ENCODE measurements at regions not wholly inside any gene's neighbourhood (a gene's known extent, or its start where the extent isn't known, plus 50 kb on each side); places are given as distances from the start of the nearest gene placed in this dataset.

DNA sequence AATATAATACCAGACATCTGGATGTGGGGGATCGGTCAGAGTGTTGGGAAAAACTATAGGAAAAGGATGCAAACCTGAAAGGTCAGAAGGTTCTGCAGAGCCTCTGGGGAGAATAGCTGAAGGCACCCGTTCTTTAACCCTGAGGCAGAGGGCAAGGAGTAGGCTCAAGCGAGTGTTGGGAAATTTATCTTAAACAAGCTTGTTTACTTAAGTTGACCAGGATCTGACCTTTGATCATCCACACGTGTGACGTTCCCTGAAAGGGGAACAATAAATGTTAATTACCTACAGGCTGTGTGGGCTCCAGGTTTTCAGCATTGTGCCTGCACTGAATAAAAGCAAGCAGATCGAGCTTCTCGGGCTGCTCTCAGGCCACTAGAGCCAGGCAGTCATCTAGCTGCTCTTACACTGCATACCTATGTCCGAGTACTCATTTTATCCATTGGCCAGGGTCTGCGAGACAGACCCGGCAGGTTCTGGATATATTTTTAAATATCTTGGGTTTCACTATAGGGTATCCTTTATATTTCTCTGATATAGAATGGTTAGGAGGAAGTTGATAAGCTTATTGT lies 400.6 kb upstream of the CHST9 start:
- no peaks in the 10 kb centered on the region for H3K4me1 Mint-ChIP-seq
- H3K36me3 Mint-ChIP-seq: no peaks in the 10 kb centered on the region
- no peak overlapping the region for H3K27ac Mint-ChIP-seq
- no peak for DNase-seq
- no peaks in the 10 kb centered on the region for H3K27me3 Mint-ChIP-seq
- H3K9me3 Mint-ChIP-seq: peaks cover 6% of the 10 kb centered on the region
- H3K4me3 Mint-ChIP-seq: no peak overlapping the region

DNA sequence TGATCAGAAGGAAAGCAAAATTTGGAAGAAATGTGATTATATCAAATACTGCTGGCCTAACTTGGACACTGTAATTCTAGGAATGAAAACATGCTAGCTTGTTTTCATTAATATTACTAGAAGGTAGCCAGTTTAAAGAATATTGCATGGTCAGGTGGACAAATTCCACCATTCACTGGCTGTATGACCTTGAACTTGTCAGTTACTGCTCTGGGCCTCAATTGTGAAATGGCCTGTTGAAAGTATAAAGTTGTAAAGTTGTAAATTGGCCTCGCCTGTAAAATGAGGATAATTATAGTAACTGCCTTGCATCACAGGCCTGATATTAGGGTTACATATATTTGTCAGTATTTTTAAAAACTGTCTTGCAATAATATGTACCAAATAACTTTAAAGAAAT lies 398.4 kb upstream of the CHST9 start:
- Mint-ChIP-seq H3K27me3 (no peaks in the 10 kb centered on the region), H3K36me3 (no peaks in the 10 kb centered on the region), H3K4me3 (no peak overlapping the region), H3K4me1 (no peaks in the 10 kb centered on the region), H3K9me3 (peaks cover 6% of the 10 kb centered on the region), H3K27ac (no peak overlapping the region)
- DNase-seq: no peak

DNA sequence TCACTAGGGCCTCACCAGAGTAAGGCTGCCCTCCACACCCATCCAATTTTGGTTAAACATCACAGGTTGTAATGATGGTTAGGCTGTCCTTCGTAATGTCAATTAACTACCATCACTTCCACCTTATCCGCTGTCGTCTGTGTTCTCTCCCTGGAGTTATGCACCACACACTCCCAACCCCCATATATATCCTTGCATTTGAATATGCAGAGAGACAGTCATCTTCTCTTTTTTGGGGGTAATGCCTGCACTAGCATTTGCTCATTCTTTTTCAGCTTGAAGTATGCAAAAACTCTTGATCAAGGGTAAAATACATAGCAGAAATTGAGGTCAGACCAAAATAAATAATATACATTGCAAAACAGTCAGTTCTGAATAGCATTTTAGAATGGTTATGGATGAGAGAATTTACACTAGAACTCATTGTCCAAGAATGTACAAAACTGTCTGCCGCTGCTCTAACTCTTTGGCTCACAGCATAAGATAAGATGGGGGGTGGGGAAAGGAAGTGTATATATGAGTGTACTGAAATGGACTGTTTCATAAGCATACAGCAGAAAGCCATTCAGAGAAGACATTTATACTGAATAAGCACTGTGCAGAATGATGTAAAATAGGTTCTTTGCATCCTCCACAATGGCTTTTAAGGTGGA lies 397.8 kb upstream of the CHST9 start:
- no peak overlapping the region for H3K27ac Mint-ChIP-seq
- peaks cover 6% of the 10 kb centered on the region for H3K9me3 Mint-ChIP-seq
- no peak for DNase-seq
- H3K4me1 Mint-ChIP-seq: no peaks in the 10 kb centered on the region
- H3K4me3 Mint-ChIP-seq: no peak overlapping the region
- H3K27me3 Mint-ChIP-seq: no peaks in the 10 kb centered on the region
- no peaks in the 10 kb centered on the region for H3K36me3 Mint-ChIP-seq

DNA sequence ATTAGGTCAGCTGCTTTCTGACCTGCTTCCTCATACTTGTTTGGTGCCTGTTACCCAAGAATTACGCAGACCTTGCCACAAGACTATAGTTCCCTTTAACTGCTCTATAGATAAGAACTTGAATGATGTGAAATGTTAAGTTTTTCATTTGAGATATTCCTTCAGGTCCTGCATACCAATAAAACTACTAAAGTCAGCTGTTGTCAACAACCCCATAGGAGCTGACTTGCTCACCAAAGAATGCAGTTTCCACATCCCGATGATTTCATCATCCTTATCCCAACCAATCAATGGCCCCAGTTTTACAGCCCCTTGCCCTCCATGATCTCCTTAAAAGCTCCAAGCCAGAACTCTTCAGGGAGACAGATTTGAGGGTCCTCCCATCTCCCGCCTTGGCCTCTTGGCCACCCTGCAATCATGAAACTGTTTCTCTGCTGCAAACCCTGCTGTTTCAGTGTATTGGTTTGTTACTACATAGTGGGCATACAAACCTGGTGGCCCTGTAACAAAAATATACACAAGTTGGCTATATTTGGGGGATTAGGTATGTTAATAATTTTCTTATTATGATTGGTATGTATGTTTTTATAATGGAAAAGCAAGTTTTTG lies 396.3 kb upstream of the CHST9 start:
- H3K27me3 Mint-ChIP-seq: no peaks in the 10 kb centered on the region
- H3K9me3 Mint-ChIP-seq: peaks cover 6% of the 10 kb centered on the region
- no peak overlapping the region for H3K4me3 Mint-ChIP-seq
- H3K27ac Mint-ChIP-seq: no peak overlapping the region
- DNase-seq: no peak
- H3K4me1 Mint-ChIP-seq: no peaks in the 10 kb centered on the region
- no peaks in the 10 kb centered on the region for H3K36me3 Mint-ChIP-seq

DNA sequence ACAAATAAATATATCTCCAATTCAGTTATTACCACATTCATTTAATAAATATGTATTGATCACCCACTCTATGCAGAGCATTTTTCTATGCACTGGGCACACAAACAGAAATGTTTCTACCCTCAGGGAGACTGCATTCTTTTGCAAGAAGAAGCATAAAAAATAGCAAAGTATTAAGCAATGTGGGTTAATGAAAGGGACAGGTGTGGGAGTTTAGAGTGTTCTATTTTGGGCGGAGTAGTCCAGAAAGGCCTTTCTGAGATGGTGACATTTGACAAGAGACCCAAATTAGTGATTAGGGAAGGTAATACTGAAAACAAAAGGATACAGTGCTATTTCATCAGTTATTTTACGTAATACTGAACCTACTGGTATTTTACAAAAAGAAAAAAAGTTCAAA lies 394.3 kb upstream of the CHST9 start:
- Mint-ChIP-seq H3K36me3 (no peaks in the 10 kb centered on the region), H3K27ac (no peak overlapping the region), H3K4me3 (no peak overlapping the region), H3K4me1 (no peaks in the 10 kb centered on the region), H3K27me3 (no peaks in the 10 kb centered on the region), H3K9me3 (peaks cover 6% of the 10 kb centered on the region)
- no peak for DNase-seq

DNA sequence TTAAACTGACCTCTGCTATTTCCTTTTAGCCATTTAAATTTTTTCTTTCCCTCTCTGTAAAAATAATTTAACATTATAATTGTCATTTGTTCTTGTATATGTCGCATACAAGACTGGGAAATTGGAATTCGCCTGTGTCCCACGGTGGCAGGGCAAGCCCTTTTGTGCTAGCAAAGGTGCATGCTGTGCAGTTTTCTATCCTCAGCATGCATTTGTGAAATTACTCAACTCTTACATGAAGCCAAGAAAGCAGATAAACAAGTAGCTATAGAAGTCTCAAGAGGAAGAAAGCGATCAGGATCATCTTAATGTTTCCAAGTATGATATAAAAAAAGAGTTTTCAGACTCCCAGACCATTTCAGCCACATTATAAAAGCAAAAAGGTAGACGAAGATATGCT lies 392.6 kb upstream of the CHST9 start:
- Mint-ChIP-seq H3K27ac (no peak overlapping the region), H3K4me3 (no peak overlapping the region), H3K27me3 (no peaks in the 10 kb centered on the region), H3K9me3 (peaks cover 8% of the 10 kb centered on the region), H3K4me1 (no peaks in the 10 kb centered on the region), H3K36me3 (no peaks in the 10 kb centered on the region)
- no peak for DNase-seq

DNA sequence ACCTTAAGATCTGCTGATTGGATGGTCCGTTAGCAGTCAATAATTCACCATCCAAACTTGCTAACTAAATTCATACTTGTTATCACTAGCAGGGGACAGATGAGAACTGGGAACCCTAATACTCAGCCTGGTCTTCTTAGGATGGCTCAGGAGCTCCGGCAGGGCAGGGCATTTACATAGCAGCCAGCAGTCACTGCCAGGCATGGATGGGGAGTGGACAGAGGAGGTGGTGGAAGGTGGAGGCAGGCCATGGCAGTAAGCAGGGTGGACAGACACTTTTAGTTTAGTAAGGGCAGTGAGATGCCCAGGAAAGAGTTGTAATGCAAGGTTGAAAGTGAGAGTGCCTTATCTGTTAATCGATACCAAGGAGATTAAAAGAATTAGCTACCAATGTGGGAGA lies 392.2 kb upstream of the CHST9 start:
- H3K4me3 Mint-ChIP-seq: no peak overlapping the region
- no peaks in the 10 kb centered on the region for H3K27me3 Mint-ChIP-seq

DNA sequence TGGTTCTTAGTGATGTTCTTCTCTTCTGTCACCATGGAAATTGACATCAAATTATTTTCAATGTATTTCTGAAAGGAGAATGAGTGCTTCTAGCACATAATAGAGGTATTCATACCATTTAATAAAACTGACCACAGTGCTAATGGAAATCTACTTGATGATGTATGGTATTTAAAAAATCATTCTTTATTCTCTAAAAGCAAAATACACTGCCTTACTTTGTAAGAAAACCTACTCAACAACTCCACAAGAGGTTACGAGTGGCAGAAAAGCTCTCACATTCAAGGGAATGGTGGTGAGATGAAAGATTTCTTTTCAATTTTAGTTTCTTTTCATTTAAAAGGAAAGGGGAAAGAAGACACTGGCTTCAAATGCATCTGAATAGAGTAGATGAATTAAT lies 382.3 kb upstream of the CHST9 start:
- H3K36me3 Mint-ChIP-seq: no peaks in the 10 kb centered on the region
- H3K27ac Mint-ChIP-seq: no peak overlapping the region
- H3K9me3 Mint-ChIP-seq: peaks cover 3% of the 10 kb centered on the region
- no peak overlapping the region for H3K4me3 Mint-ChIP-seq
- DNase-seq: no peak
- no peaks in the 10 kb centered on the region for H3K4me1 Mint-ChIP-seq
- H3K27me3 Mint-ChIP-seq: no peaks in the 10 kb centered on the region

More for the DNA sequence above, 392.2 kb upstream of the CHST9 start:
- Mint-ChIP-seq H3K4me1 (no peaks in the 10 kb centered on the region), H3K36me3 (no peaks in the 10 kb centered on the region), H3K27ac (no peak overlapping the region), H3K9me3 (peaks cover 6% of the 10 kb centered on the region)
- DNase-seq: no peak

DNA sequence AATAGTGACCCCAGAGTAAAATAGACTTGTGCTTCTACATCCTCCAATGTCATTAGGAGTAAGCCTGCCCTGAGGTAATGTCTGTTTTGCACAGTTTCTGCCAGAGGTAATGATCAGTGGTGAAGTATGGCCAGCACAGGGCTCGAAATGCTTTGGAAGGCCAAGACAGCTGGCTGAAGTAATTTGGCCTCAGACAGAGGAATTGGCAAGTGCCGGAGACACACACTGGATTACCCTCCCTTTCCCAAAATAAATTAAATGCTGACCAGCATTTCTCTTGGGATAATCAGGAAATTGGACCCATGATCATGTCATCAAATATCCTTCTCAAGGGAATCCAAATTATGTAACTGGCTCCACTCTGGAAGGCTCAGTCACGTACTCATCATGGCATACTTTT lies 379.0 kb upstream of the CHST9 start:
- H3K27ac Mint-ChIP-seq: no peak overlapping the region
- H3K9me3 Mint-ChIP-seq: peaks cover 7% of the 10 kb centered on the region
- DNase-seq: no peak
- no peaks in the 10 kb centered on the region for H3K27me3 Mint-ChIP-seq
- no peaks in the 10 kb centered on the region for H3K36me3 Mint-ChIP-seq
- H3K4me3 Mint-ChIP-seq: no peak overlapping the region
- H3K4me1 Mint-ChIP-seq: no peaks in the 10 kb centered on the region

DNA sequence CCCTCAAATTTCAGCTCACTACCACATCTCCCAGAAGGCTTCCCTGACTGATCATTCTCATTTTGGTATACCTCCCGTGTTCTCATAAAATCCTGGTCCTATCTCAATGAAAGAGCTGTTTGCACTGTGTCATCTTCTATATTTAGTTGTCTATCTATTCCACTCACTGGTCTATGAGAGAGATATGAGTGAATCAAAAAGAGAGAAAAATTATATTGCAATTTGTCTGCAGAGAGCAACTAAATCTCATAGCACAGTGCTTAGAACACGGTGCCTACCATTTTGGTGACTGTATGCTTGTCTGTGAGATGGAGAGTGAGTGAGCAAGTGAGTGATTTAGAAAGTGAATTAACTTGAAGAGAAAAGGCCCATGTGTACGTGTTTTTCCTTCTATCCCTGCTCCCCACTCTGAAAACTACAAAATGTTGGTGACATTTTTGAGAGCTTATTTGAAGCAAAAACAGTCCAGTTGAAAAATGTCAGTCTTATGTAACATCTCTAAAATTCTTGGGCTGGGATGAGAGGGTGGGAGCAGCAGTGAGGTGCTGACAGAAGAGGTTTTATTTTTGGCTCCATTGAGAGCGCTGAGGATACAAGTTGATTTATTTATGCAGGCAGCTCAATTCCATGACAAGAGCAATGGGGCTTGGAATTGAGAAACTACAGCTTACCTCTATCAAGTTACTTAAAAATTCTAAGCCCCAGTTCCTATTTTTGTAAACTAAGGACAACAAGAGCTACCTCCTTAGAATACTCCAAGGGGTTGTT lies 373.5 kb upstream of the CHST9 start:
- H3K4me3 Mint-ChIP-seq: no peak overlapping the region
- DNase-seq: no peak
- H3K36me3 Mint-ChIP-seq: no peaks in the 10 kb centered on the region
- H3K4me1 Mint-ChIP-seq: no peaks in the 10 kb centered on the region
- H3K27ac Mint-ChIP-seq: no peak overlapping the region
- no peaks in the 10 kb centered on the region for H3K27me3 Mint-ChIP-seq
- H3K9me3 Mint-ChIP-seq: peaks cover 7% of the 10 kb centered on the region

DNA sequence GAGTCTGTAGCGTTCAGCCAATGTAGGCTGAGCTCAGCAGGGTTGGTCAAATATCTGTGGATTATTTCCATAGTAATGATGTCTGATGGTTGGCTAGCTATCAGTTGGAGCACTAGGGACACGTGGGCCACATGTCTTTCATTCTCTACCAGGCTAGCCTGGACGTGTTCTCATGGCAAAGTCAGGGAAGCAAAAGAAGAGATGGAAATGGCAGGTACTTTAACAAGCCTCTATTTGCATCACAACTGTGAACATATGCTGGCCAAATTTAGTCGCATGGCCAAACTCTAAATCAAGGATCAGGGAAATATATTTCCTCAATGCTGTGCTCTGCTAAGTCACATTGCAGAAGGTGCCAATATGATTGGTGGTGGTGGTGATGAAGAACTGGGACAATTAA lies 371.6 kb upstream of the CHST9 start:
- H3K27me3 Mint-ChIP-seq: no peaks in the 10 kb centered on the region
- no peaks in the 10 kb centered on the region for H3K4me1 Mint-ChIP-seq
- no peak overlapping the region for H3K4me3 Mint-ChIP-seq
- peaks cover 2% of the 10 kb centered on the region for H3K9me3 Mint-ChIP-seq
- H3K36me3 Mint-ChIP-seq: no peaks in the 10 kb centered on the region
- DNase-seq: no peak
- H3K27ac Mint-ChIP-seq: no peak overlapping the region

DNA sequence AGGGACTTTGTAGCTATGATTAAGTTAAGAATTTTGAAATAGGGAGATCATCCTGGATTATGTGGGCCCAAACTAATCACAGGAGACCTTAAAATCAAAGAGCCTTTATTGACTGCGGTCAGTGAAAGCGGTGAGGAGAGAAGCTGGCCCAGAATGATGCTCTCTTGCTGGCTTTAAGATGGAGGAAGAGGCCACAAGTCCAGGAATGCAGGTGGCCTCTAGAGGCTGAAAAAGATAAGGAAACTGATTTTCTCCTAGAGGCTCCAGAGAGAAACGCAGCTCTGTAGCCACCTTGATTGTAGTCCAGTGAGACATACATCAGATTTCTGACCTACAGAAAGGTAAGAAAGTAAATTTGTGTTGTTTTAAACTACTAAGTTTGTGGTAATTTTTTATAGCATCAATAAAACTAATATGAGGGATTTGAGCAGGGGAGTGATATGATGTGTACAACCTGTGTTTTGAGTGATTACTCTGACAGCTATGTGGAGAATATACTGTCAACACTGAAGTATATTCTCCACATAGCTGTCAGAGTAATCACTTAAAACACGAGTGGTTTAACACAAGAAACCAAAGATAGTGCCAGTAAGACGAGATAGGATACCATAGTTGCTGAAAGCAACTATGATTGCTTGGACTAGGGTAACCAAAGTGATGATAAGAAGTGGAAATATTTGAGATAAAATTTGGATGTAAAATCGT lies 364.4 kb upstream of the CHST9 start:
- H3K4me3 Mint-ChIP-seq: no peak overlapping the region
- H3K27me3 Mint-ChIP-seq: no peaks in the 10 kb centered on the region
- H3K27ac Mint-ChIP-seq: no peak overlapping the region
- H3K36me3 Mint-ChIP-seq: no peaks in the 10 kb centered on the region
- H3K9me3 Mint-ChIP-seq: peaks cover 5% of the 10 kb centered on the region
- no peaks in the 10 kb centered on the region for H3K4me1 Mint-ChIP-seq
- no peak for DNase-seq

DNA sequence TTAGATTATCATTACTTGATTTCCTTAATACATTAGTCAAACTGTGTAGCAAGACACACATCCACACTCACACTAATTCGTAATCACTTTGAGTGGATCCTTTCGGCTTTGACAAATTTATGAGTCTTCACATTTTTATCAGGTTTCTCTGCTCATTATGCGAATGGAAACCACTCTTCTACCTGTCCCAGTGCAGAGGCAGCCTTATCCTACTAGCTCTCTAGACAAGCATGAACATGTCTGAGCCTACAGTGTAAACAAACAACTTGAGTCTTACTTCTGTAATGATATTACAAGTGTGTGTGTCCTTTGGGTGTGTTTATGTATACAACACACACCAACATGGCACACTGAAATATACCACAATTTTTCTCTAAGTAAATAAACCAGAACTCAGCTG lies 361.9 kb upstream of the CHST9 start:
- Mint-ChIP-seq H3K4me3 (no peak overlapping the region), H3K27ac (no peak overlapping the region), H3K9me3 (peaks cover 5% of the 10 kb centered on the region), H3K27me3 (no peaks in the 10 kb centered on the region), H3K36me3 (no peaks in the 10 kb centered on the region), H3K4me1 (no peaks in the 10 kb centered on the region)
- no peak for DNase-seq

DNA sequence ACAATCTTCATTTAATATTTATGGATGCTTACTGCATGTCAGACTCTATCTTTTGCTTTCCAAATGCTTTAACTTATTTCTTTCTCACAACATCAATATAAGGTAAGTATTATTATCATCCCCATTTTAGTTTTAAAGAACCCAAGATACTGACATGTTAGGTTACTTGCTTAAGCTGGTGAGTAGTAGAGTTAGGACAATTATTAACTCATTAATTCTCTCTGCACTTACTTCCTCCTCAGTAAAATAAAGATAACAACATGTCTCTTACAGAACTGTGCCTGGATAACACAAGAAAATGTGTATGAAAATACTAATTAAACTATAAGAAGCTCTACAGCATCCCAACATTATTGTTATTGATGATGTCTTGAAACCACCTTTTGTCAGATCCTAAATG lies 359.1 kb upstream of the CHST9 start:
- Mint-ChIP-seq H3K27me3 (no peaks in the 10 kb centered on the region), H3K36me3 (no peaks in the 10 kb centered on the region), H3K4me1 (no peaks in the 10 kb centered on the region), H3K4me3 (no peak overlapping the region), H3K27ac (no peak overlapping the region), H3K9me3 (peaks cover 2% of the 10 kb centered on the region)
- no peak for DNase-seq

DNA sequence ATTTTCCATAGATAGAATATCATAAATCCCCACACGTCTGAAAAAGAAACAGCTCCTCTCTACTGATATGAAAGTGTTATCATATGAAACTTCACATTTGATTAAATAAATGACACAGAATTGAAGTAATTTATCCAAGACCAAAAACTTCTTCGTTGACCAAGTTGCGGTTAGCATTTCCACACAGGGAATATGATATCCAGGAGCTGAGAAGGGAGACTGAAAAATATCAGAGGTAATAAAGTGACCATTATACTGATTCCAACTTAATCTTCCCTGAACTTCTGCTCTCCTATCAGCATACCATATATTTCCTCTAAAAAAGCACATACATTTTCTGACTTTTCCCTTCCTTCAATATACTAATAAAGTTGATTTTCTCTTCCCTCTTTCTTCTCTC lies 356.2 kb upstream of the CHST9 start:
- Mint-ChIP-seq H3K4me1 (no peaks in the 10 kb centered on the region), H3K9me3 (peaks cover 7% of the 10 kb centered on the region), H3K36me3 (no peaks in the 10 kb centered on the region), H3K27me3 (no peaks in the 10 kb centered on the region), H3K4me3 (no peak overlapping the region), H3K27ac (no peak overlapping the region)
- DNase-seq: no peak

All from activated naive CD8-positive, alpha-beta T cell treated with anti-CD3 and anti-CD28 coated beads for 36 hours (primary cell).